ENCODE measurements at regions not wholly inside any gene's neighbourhood (a gene's known extent, or its start where the extent isn't known, plus 50 kb on each side); places are given as distances from the start of the nearest gene placed in this dataset.

- Histone ChIP-seq H3K36me3 (replicated peaks; ENCODE audit: control insufficient read depth, insufficient read depth, low read length) (no peaks in the 10 kb centered on the region), H3K4me3 (ENCODE audit: insufficient read depth, low read depth, low read length) (no peak overlapping the region), H3K27me3 (ENCODE audit: control insufficient read depth, insufficient read depth, low read length) (no peaks in the 10 kb centered on the region)
- no peak for DNase-seq
Observed at GRCh38 chr5:163608621-163609020, 103.2 kb downstream of the MAT2B start.

- Histone ChIP-seq H3K36me3 (replicated peaks; ENCODE audit: control insufficient read depth, insufficient read depth, low read length) (no peaks in the 10 kb centered on the region), H3K4me3 (ENCODE audit: insufficient read depth, low read depth, low read length) (no peak overlapping the region), H3K27me3 (ENCODE audit: control insufficient read depth, insufficient read depth, low read length) (no peaks in the 10 kb centered on the region)
- DNase-seq = no peak
Observed at GRCh38 chr5:163609910-163610309, 104.5 kb downstream of the MAT2B start.

GRCh38 chr5:163612358-163613149 is 107.1 kb downstream of the MAT2B start:
- Histone ChIP-seq H3K36me3 (replicated peaks; ENCODE audit: control insufficient read depth, insufficient read depth, low read length) (no peaks in the 10 kb centered on the region), H3K4me3 (ENCODE audit: insufficient read depth, low read depth, low read length) (no peak overlapping the region), H3K27me3 (ENCODE audit: control insufficient read depth, insufficient read depth, low read length) (no peaks in the 10 kb centered on the region)
- no peak for DNase-seq

- H3K27me3 ChIP-seq (ENCODE audit: control insufficient read depth, insufficient read depth, low read length) = no peaks in the 10 kb centered on the region
- H3K4me3 ChIP-seq (ENCODE audit: insufficient read depth, low read depth, low read length) = no peak overlapping the region
- DNase-seq = no peak
- H3K36me3 ChIP-seq (replicated peaks; ENCODE audit: control insufficient read depth, insufficient read depth, low read length) = no peaks in the 10 kb centered on the region
Observed at GRCh38 chr5:163613150-163613442, 107.7 kb downstream of the MAT2B start.

- DNase-seq = no peak
- Histone ChIP-seq H3K4me3 (ENCODE audit: insufficient read depth, low read depth, low read length) (no peak overlapping the region), H3K36me3 (replicated peaks; ENCODE audit: control insufficient read depth, insufficient read depth, low read length) (no peaks in the 10 kb centered on the region), H3K27me3 (ENCODE audit: control insufficient read depth, insufficient read depth, low read length) (no peaks in the 10 kb centered on the region)
Observed at GRCh38 chr5:163614787-163615186, 109.4 kb downstream of the MAT2B start.

- no peak for DNase-seq
- Histone ChIP-seq H3K27me3 (ENCODE audit: control insufficient read depth, insufficient read depth, low read length) (no peaks in the 10 kb centered on the region), H3K4me3 (ENCODE audit: insufficient read depth, low read depth, low read length) (no peak overlapping the region), H3K36me3 (replicated peaks; ENCODE audit: control insufficient read depth, insufficient read depth, low read length) (no peaks in the 10 kb centered on the region)
Observed at GRCh38 chr5:163619273-163619934, 114.0 kb downstream of the MAT2B start.

- H3K27me3 ChIP-seq (ENCODE audit: control insufficient read depth, insufficient read depth, low read length) = no peaks in the 10 kb centered on the region
- H3K4me3 ChIP-seq (ENCODE audit: insufficient read depth, low read depth, low read length) = no peak overlapping the region
- DNase-seq = no peak
- H3K36me3 ChIP-seq (replicated peaks; ENCODE audit: control insufficient read depth, insufficient read depth, low read length) = no peaks in the 10 kb centered on the region
Observed at GRCh38 chr5:163619951-163620350, 114.5 kb downstream of the MAT2B start.

GRCh38 chr5:163622799-163623198 is 117.4 kb downstream of the MAT2B start:
- Histone ChIP-seq H3K27me3 (ENCODE audit: control insufficient read depth, insufficient read depth, low read length) (no peaks in the 10 kb centered on the region), H3K36me3 (replicated peaks; ENCODE audit: control insufficient read depth, insufficient read depth, low read length) (no peaks in the 10 kb centered on the region)
- DNase-seq = no peak

GRCh38 chr5:163623524-163623923 is 118.1 kb downstream of the MAT2B start:
- Histone ChIP-seq H3K36me3 (replicated peaks; ENCODE audit: control insufficient read depth, insufficient read depth, low read length) (no peaks in the 10 kb centered on the region), H3K27me3 (ENCODE audit: control insufficient read depth, insufficient read depth, low read length) (no peaks in the 10 kb centered on the region), H3K4me3 (ENCODE audit: insufficient read depth, low read depth, low read length) (no peak overlapping the region)
- no peak for DNase-seq

More at GRCh38 chr5:163622799-163623198, 117.4 kb downstream of the MAT2B start:
- H3K4me3 ChIP-seq (ENCODE audit: insufficient read depth, low read depth, low read length) = no peak overlapping the region

- H3K36me3 ChIP-seq (replicated peaks; ENCODE audit: control insufficient read depth, insufficient read depth, low read length) = no peaks in the 10 kb centered on the region
- H3K27me3 ChIP-seq (ENCODE audit: control insufficient read depth, insufficient read depth, low read length) = no peaks in the 10 kb centered on the region
- DNase-seq = no peak
- H3K4me3 ChIP-seq (ENCODE audit: insufficient read depth, low read depth, low read length) = no peak overlapping the region
Observed at GRCh38 chr5:163623986-163624385, 118.6 kb downstream of the MAT2B start.

GRCh38 chr5:163624431-163624830 is 119.0 kb downstream of the MAT2B start:
- H3K4me3 ChIP-seq (ENCODE audit: insufficient read depth, low read depth, low read length) = no peak overlapping the region
- no peak for DNase-seq
- H3K36me3 ChIP-seq (replicated peaks; ENCODE audit: control insufficient read depth, insufficient read depth, low read length) = no peaks in the 10 kb centered on the region
- H3K27me3 ChIP-seq (ENCODE audit: control insufficient read depth, insufficient read depth, low read length) = no peaks in the 10 kb centered on the region

GRCh38 chr5:163626904-163627434 is 121.5 kb downstream of the MAT2B start:
- no peak for DNase-seq
- H3K36me3 ChIP-seq (replicated peaks; ENCODE audit: control insufficient read depth, insufficient read depth, low read length) = no peaks in the 10 kb centered on the region
- H3K4me3 ChIP-seq (ENCODE audit: insufficient read depth, low read depth, low read length) = no peak overlapping the region
- no peaks in the 10 kb centered on the region for H3K27me3 ChIP-seq (ENCODE audit: control insufficient read depth, insufficient read depth, low read length)

- no peaks in the 10 kb centered on the region for H3K36me3 ChIP-seq (replicated peaks; ENCODE audit: control insufficient read depth, insufficient read depth, low read length)
- no peaks in the 10 kb centered on the region for H3K27me3 ChIP-seq (ENCODE audit: control insufficient read depth, insufficient read depth, low read length)
- DNase-seq = no peak
- no peak overlapping the region for H3K4me3 ChIP-seq (ENCODE audit: insufficient read depth, low read depth, low read length)
Observed at GRCh38 chr5:163631856-163632255, 126.4 kb downstream of the MAT2B start.

- H3K27me3 ChIP-seq (ENCODE audit: control insufficient read depth, insufficient read depth, low read length) = no peaks in the 10 kb centered on the region
Observed at GRCh38 chr5:163633926-163634460, 128.6 kb downstream of the MAT2B start.

GRCh38 chr5:163635631-163636030 is 130.2 kb downstream of the MAT2B start:
- Histone ChIP-seq H3K27me3 (ENCODE audit: control insufficient read depth, insufficient read depth, low read length) (no peaks in the 10 kb centered on the region), H3K36me3 (replicated peaks; ENCODE audit: control insufficient read depth, insufficient read depth, low read length) (no peaks in the 10 kb centered on the region), H3K4me3 (ENCODE audit: insufficient read depth, low read depth, low read length) (no peak overlapping the region)
- no peak for DNase-seq

More at GRCh38 chr5:163633926-163634460, 128.6 kb downstream of the MAT2B start:
- DNase-seq = no peak
- no peak overlapping the region for H3K4me3 ChIP-seq (ENCODE audit: insufficient read depth, low read depth, low read length)
- no peaks in the 10 kb centered on the region for H3K36me3 ChIP-seq (replicated peaks; ENCODE audit: control insufficient read depth, insufficient read depth, low read length)
